Adipocyte (in vitro differentiated cells): ENCODE measurements at regions not wholly inside any gene's neighbourhood (a gene's known extent, or its start where the extent isn't known, plus 50 kb on each side); places are given as distances from the start of the nearest gene placed in this dataset.
"Not testable (repeated sequence)": the region's sequence is repeated elsewhere in the genome, so short reads cannot be mapped to it uniquely, and the experiment has no call there.

ENCODE experiments used
- DNase-seq: peaks from one replicate; pipeline ENCODE4 v3.0.0-alpha.2; 2015; ENCODE audit warnings: low read depth
- H3K27me3 ChIP-seq: replicated peaks from 2 replicates; pipeline ENCODE4 v1.7.0; 2013; ENCODE audit warnings: mild to moderate bottlenecking, low read length, moderate library complexity; ENCODE audit not compliant: control insufficient read depth, insufficient read depth
- H3K36me3 ChIP-seq: 2 replicates; pipeline ENCODE4 v1.7.0; 2013; ENCODE audit warnings: low read length, mild to moderate bottlenecking, moderate library complexity; ENCODE audit not compliant: control insufficient read depth, insufficient read depth, severe bottlenecking
- H3K4me1 ChIP-seq: 2 replicates; pipeline ENCODE4 v1.7.0; 2013; ENCODE audit warnings: mild to moderate bottlenecking, low read length, moderate library complexity; ENCODE audit not compliant: control insufficient read depth, insufficient read depth
- H3K4me3 ChIP-seq: 2 replicates; pipeline ENCODE4 v1.7.0; 2013; ENCODE audit warnings: mild to moderate bottlenecking, low read length, moderate library complexity
- H3K9ac ChIP-seq: 2 replicates; pipeline ENCODE4 v1.7.0; 2013; ENCODE audit warnings: mild to moderate bottlenecking, low read length, moderate library complexity
- H3K9me3 ChIP-seq: 2 replicates; pipeline ENCODE4 v1.7.0; 2013; ENCODE audit warnings: mild to moderate bottlenecking, low read length, moderate library complexity; ENCODE audit not compliant: control insufficient read depth

GRCh38 chrX:16067886-16068515 is 55.4 kb upstream of the GRPR start:
- Histone ChIP-seq H3K27me3 (no peaks in the 10 kb centered on the region), H3K4me3 (no peak overlapping the region), H3K4me1 (no peaks in the 10 kb centered on the region), H3K36me3 (no peaks in the 10 kb centered on the region), H3K9me3 (peaks cover 3% of the 10 kb centered on the region), H3K9ac (no peak overlapping the region)
- DNase-seq = no peak

- no peak overlapping the region for H3K9ac ChIP-seq
- no peak for DNase-seq
- no peak overlapping the region for H3K4me3 ChIP-seq
- H3K9me3 ChIP-seq = peaks cover 4% of the 10 kb centered on the region
- H3K4me1 ChIP-seq = no peaks in the 10 kb centered on the region
- no peaks in the 10 kb centered on the region for H3K36me3 ChIP-seq
- H3K27me3 ChIP-seq = peaks cover 3% of the 10 kb centered on the region
Measured at GRCh38 chrX:16063921-16064320, 59.4 kb upstream of the GRPR start.

- Histone ChIP-seq H3K27me3 (peaks cover 3% of the 10 kb centered on the region), H3K9me3 (peaks cover 4% of the 10 kb centered on the region), H3K9ac (no peak overlapping the region), H3K36me3 (no peaks in the 10 kb centered on the region), H3K4me3 (no peak overlapping the region), H3K4me1 (no peaks in the 10 kb centered on the region)
- DNase-seq = no peak
Measured at GRCh38 chrX:16063141-16063540, 60.2 kb upstream of the GRPR start.

- Histone ChIP-seq H3K27me3 (peaks cover 3% of the 10 kb centered on the region), H3K9me3 (peaks cover 4% of the 10 kb centered on the region), H3K36me3 (no peaks in the 10 kb centered on the region), H3K4me1 (no peaks in the 10 kb centered on the region), H3K9ac (no peak overlapping the region), H3K4me3 (no peak overlapping the region)
- no peak for DNase-seq
Measured at GRCh38 chrX:16061296-16061695, 62.1 kb upstream of the GRPR start.

- no peak overlapping the region for H3K4me3 ChIP-seq
- H3K4me1 ChIP-seq = no peaks in the 10 kb centered on the region
- H3K9me3 ChIP-seq = peaks cover 4% of the 10 kb centered on the region
- no peak overlapping the region for H3K9ac ChIP-seq
- H3K36me3 ChIP-seq = no peaks in the 10 kb centered on the region
- DNase-seq = no peak
- peaks cover 3% of the 10 kb centered on the region for H3K27me3 ChIP-seq
Measured at GRCh38 chrX:16060252-16060651, 63.1 kb upstream of the GRPR start.

GRCh38 chrX:16049126-16049525 is 74.2 kb upstream of the GRPR start:
- not testable (repeated sequence) for DNase-seq, H3K9ac ChIP-seq

GRCh38 chrX:16042980-16043379 is 80.4 kb upstream of the GRPR start:
- no peaks in the 10 kb centered on the region for H3K9me3 ChIP-seq
- peaks cover 4% of the 10 kb centered on the region for H3K27me3 ChIP-seq
- H3K4me1 ChIP-seq = no peaks in the 10 kb centered on the region
- H3K36me3 ChIP-seq = no peaks in the 10 kb centered on the region
- H3K4me3 ChIP-seq = no peak overlapping the region
- no peak overlapping the region for H3K9ac ChIP-seq
- DNase-seq = no peak

More at GRCh38 chrX:16049126-16049525, 74.2 kb upstream of the GRPR start:
- not testable (repeated sequence) for H3K36me3 ChIP-seq, H3K4me1 ChIP-seq, H3K4me3 ChIP-seq, H3K9me3 ChIP-seq, H3K27me3 ChIP-seq

- H3K4me3 ChIP-seq = no peak overlapping the region
- H3K9ac ChIP-seq = no peak overlapping the region
Measured at GRCh38 chrX:16039834-16040233, 83.5 kb upstream of the GRPR start.

GRCh38 chrX:16039363-16039762 is 84.0 kb upstream of the GRPR start:
- Histone ChIP-seq H3K4me3 (no peak overlapping the region), H3K9me3 (peaks cover 8% of the 10 kb centered on the region), H3K27me3 (peaks cover 4% of the 10 kb centered on the region), H3K4me1 (no peaks in the 10 kb centered on the region), H3K9ac (no peak overlapping the region), H3K36me3 (no peaks in the 10 kb centered on the region)
- DNase-seq = no peak

More at GRCh38 chrX:16039834-16040233, 83.5 kb upstream of the GRPR start:
- H3K9me3 ChIP-seq = peaks cover 8% of the 10 kb centered on the region
- no peak for DNase-seq
- no peaks in the 10 kb centered on the region for H3K4me1 ChIP-seq
- peaks cover 4% of the 10 kb centered on the region for H3K27me3 ChIP-seq
- H3K36me3 ChIP-seq = no peaks in the 10 kb centered on the region

- Histone ChIP-seq H3K36me3 (no peaks in the 10 kb centered on the region), H3K9ac (no peak overlapping the region), H3K27me3 (no peaks in the 10 kb centered on the region), H3K4me3 (no peak overlapping the region), H3K4me1 (peaks cover 3% of the 10 kb centered on the region), H3K9me3 (peaks cover 8% of the 10 kb centered on the region)
- peak; percentile 64 for DNase-seq
Measured at GRCh38 chrX:16033331-16033730, 90.0 kb upstream of the GRPR start.

GRCh38 chrX:16028576-16028975 is 94.8 kb upstream of the GRPR start:
- Histone ChIP-seq H3K4me1 (peaks cover 3% of the 10 kb centered on the region), H3K27me3 (no peaks in the 10 kb centered on the region), H3K9ac (no peak overlapping the region), H3K36me3 (no peaks in the 10 kb centered on the region), H3K4me3 (no peak overlapping the region), H3K9me3 (no peaks in the 10 kb centered on the region)
- DNase-seq = no peak
